NCI-H2107 (cell line): ENCODE measurements at regions not wholly inside any gene's neighbourhood (a gene's known extent, or its start where the extent isn't known, plus 50 kb on each side); places are given as distances from the start of the nearest gene placed in this dataset.
A peak's percentile ranks its signal among the peaks of the same experiment; 100 is the strongest.

Source experiments
- DNase-seq: peaks from one replicate; lab custom pipeline; 2025; lab: John Stamatoyannopoulos, UW

- DNase-seq: no peak
These were observed 355.5 kb downstream of the TLR4 start for GRCh38 chr9:118059484-118060278.

GRCh38 chr9:118083161-118083560, 379.0 kb downstream of the TLR4 start:
- DNase-seq: no peak

DNA sequence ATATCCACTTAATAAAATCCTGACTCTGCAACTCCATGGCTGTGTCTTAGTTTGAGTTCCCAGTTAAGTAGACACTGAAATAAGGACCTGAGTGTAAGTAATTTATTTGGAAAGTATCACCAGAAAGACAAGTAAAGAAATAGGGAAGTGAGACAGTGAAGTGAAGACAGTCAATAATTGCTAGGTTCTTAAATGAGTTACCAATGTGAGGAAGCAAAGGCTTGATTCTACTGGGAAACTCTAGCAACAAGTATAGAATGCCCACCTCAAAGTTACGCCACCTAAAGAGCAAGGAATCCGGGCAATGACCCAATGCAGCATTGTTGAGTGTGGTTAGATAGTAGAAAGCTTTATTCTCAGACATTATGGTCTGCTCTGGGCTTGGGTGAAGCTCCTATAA, 383.9 kb downstream of the TLR4 start:
- DNase-seq: no peak

GRCh38 chr9:118091226-118091625, 387.0 kb downstream of the TLR4 start:
- no peak for DNase-seq

GRCh38 chr9:118091711-118092500, 387.7 kb downstream of the TLR4 start:
- no peak for DNase-seq

DNA sequence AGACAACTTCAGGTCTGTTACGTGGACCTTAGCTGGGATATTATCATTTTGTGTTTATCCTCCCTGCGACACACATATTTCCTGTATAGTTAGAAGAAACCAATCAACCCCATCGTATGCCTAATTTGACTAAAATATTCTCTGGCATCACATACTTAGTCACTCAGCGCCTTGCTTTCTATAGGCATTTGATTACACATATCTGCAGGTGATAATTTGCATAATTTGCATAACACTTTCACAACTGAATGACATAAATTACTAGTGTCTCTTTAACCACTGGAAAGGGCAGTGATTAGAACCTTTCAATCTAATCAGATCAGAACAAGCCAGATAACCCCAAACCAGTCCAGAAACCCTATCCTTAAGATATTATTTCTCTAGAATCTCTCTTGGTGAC, 390.2 kb downstream of the TLR4 start:
- no peak for DNase-seq

GRCh38 chr9:118100529-118101419, 396.6 kb downstream of the TLR4 start:
- no peak for DNase-seq

DNA sequence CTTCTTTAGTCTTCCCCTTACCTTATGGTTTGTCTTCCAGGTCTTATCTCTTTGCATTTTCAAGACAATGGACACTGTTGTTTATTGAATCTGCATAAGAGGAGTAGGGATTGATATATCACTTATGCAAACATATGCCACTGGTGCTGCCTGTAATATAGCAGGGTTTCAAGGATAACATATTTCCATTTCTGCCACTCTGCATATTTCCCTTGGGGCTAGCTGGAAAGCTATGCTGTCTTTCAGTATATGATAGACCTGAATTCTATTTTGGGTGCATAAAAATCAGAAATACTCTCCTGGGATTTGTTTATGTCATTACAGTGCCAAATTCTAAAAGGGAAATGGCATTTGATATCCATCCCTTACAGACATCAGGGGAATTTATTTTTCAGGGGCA, 400.2 kb downstream of the TLR4 start:
- DNase-seq: no peak

- no peak for DNase-seq
These were observed 404.8 kb downstream of the TLR4 start for GRCh38 chr9:118108971-118109370.

- no peak for DNase-seq
These were observed 405.3 kb downstream of the TLR4 start for GRCh38 chr9:118109542-118109941.

- no peak for DNase-seq
These were observed 417.2 kb downstream of the TLR4 start for GRCh38 chr9:118121361-118121760.

- DNase-seq: no peak
These were observed 424.1 kb downstream of the TLR4 start for GRCh38 chr9:118128313-118128712.

DNA sequence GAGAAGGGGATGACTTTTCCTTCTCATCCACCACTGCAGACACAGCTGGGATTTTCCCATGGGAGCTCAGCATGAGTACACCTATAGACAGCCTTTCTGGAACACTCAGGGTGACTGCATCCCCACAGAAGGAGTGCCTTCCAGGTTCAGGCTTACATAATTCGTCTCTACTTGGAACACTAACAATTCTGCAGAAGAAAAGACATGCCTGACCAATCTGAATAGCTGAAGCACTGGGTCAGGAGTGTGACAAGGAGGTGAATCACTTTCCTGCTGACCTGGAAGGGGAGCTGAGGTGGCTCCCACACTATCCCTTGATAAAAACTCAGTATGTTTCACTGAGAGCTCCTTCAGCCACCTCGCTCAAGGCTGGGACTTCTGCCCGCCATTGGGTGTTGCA, 425.3 kb downstream of the TLR4 start:
- DNase-seq: no peak

GRCh38 chr9:118148990-118149389, 444.8 kb downstream of the TLR4 start:
- DNase-seq: no peak

DNA sequence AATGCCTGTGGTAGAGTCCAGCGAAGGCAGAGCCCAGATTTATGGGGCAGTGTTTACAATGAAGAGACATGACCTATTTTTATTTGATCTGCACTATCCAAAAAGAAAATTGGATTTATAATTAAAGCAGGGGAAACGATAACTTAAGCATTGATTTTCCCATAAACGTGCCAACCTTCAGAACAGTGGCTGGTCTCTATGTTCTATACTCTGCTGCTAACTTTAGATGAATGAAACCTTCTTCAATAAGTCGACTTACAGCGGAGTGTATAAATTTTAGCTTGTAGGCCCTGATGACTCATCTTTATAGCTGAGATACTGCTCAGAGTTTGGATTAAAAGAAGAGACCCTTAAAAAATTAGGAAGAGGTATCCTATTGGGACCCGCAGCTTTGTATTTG, 452.6 kb downstream of the TLR4 start:
- no peak for DNase-seq

- no peak for DNase-seq
These were observed 458.5 kb downstream of the TLR4 start for GRCh38 chr9:118162716-118163115.

GRCh38 chr9:118163751-118164150, 459.5 kb downstream of the TLR4 start:
- DNase-seq: no peak

GRCh38 chr9:118165451-118165850, 461.2 kb downstream of the TLR4 start:
- DNase-seq: no peak

DNA sequence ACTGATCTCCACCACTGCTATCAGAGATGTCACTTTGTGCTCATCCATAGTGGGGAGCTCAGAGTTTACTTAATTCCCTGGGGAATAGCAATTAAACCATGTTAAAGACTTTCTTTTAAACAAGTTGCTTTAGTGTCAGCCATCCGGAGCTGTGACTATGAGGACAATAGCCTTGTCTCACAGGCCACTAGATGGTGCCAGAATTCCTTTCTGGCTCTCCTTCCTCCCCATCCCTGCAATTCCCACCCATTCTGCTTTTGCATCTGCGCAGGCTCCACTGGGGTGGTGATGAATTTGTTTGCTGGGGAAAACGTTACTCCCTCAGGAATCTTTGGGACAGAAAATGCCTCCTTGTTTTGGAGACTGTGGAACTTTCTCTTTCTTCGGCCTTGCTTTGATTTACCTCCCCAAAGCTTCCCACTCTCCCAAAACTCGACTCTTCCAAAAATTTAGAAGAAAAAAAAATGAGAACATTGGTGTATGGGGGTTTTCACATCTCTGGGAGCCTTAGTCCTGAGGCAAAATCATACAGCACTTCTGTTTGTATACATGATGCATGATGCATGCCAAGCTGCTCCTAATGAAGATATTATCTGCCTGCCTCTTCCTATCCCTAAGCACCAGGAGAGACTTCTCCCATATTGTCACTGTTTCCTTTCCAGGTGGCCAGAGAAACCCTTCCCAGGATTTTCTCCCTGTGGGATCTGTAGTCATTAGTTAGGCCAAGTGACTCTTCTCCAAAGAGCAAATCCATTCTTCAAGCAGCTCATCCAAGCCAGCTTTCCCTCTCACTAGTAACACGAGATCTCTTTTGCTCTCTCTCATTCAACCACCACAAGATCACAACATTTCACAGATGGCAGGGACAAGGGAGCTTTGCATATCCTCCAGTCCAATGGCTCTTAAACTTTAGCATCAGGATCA, 466.1 kb downstream of the TLR4 start:
- DNase-seq: peak; percentile 1

DNA sequence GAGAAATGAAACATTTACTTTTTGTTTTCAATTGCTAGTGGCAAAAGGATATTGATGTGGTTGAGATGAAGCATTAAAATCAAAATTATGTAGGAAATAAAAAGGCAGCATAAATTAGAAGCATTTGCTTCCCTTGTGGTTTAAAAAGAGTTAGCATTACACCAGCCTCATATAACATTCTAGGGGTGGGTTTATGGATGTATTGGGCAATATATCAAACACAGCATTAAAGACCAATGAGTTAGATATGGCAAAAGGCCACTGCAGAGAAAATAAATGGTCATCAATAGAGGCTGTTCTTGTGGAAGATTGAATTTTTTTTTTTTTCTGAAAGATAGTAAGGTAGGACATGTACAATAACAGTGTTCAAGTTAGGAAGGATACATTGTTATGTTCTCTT, 473.0 kb downstream of the TLR4 start:
- no peak for DNase-seq

DNA sequence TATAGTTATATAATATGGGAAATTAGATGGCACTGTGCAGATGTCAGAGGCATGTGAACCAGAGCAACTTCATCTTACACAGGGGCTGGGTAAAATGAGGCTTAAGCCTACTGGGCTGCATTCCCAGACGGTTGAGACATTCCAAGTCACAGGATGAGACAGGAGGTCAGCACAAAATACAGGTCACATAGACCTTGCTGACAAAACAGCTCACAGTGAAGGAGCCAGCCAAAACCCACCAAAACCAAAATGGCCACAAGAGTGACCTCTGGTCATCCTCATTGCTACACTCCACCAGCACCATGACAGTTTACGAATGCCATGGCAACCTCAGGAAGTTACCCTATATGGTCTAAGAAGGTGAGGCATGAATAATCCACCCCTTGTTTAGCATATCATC, 479.4 kb downstream of the TLR4 start:
- no peak for DNase-seq
